Testis (tissue), 2 donors: ENCODE measurements at regions not wholly inside any gene's neighbourhood (a gene's known extent, or its start where the extent isn't known, plus 50 kb on each side); places are given as distances from the start of the nearest gene placed in this dataset.

Experiments used
- POLR2A ChIP-seq: fragments of 450-650 bp; IDR thresholded peaks from one replicate; pipeline ENCODE4 v1.6.1; 2017; ENCODE audit warnings: antibody characterized with exemption, mild to moderate bottlenecking, moderate library complexity
- TF ChIP-seq, protein P1 (sequence below), 3 experiments: fragments of 450-650 bp in 2 of 3; fragments of 200-600 bp in 1 of 3; sonication (generic) in 1 of 3; IDR thresholded peaks; one replicate each; pipeline ENCODE4 v1.5.1; 2016 to 2019; ENCODE audit warnings: antibody characterized with exemption in 3 of 3, mild to moderate bottlenecking in 2 of 3, moderate library complexity in 1 of 3

GRCh38 chr14:100410056-100410565 is 87.0 kb downstream of the SLC25A47 start:
- TF ChIP-seq, protein P1, sequence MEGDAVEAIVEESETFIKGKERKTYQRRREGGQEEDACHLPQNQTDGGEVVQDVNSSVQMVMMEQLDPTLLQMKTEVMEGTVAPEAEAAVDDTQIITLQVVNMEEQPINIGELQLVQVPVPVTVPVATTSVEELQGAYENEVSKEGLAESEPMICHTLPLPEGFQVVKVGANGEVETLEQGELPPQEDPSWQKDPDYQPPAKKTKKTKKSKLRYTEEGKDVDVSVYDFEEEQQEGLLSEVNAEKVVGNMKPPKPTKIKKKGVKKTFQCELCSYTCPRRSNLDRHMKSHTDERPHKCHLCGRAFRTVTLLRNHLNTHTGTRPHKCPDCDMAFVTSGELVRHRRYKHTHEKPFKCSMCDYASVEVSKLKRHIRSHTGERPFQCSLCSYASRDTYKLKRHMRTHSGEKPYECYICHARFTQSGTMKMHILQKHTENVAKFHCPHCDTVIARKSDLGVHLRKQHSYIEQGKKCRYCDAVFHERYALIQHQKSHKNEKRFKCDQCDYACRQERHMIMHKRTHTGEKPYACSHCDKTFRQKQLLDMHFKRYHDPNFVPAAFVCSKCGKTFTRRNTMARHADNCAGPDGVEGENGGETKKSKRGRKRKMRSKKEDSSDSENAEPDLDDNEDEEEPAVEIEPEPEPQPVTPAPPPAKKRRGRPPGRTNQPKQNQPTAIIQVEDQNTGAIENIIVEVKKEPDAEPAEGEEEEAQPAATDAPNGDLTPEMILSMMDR (IDR thresholded peaks at IDR 0.05) = no peak
- no peak for TF ChIP-seq POLR2A
